ENCODE measurements at regions not wholly inside any gene's neighbourhood (a gene's known extent, or its start where the extent isn't known, plus 50 kb on each side); places are given as distances from the start of the nearest gene placed in this dataset.

GRCh38 chr17:69856946-69857345, 218.1 kb upstream of the KCNJ16 start:
- DNase-seq, result no peak

- no peak for DNase-seq
These were observed 217.6 kb upstream of the KCNJ16 start for GRCh38 chr17:69857412-69857835.

- no peak for DNase-seq
These were observed 216.6 kb upstream of the KCNJ16 start for GRCh38 chr17:69858460-69858859.

GRCh38 chr17:69860142-69860680, 214.8 kb upstream of the KCNJ16 start:
- no peak for DNase-seq

GRCh38 chr17:69864462-69864861, 210.6 kb upstream of the KCNJ16 start:
- no peak for DNase-seq

GRCh38 chr17:69869667-69870066, 205.4 kb upstream of the KCNJ16 start:
- DNase-seq, result no peak

GRCh38 chr17:69870091-69870530, 204.9 kb upstream of the KCNJ16 start:
- DNase-seq, result no peak

- DNase-seq, result no peak
These were observed 204.2 kb upstream of the KCNJ16 start for GRCh38 chr17:69870751-69871199.

GRCh38 chr17:69871318-69871717, 203.7 kb upstream of the KCNJ16 start:
- DNase-seq, result no peak

- DNase-seq, result no peak
These were observed 202.3 kb upstream of the KCNJ16 start for GRCh38 chr17:69872675-69873262.

- DNase-seq, result no peak
These were observed 200.8 kb upstream of the KCNJ16 start for GRCh38 chr17:69874175-69874670.

- DNase-seq, result no peak
These were observed 198.3 kb upstream of the KCNJ16 start for GRCh38 chr17:69876757-69877156.

GRCh38 chr17:69878661-69879060, 196.4 kb upstream of the KCNJ16 start:
- no peak for DNase-seq

GRCh38 chr17:69879576-69879975, 195.4 kb upstream of the KCNJ16 start:
- DNase-seq, result no peak

GRCh38 chr17:69880591-69881112, 194.4 kb upstream of the KCNJ16 start:
- no peak for DNase-seq

- no peak for DNase-seq
These were observed 192.7 kb upstream of the KCNJ16 start for GRCh38 chr17:69882281-69882680.

- DNase-seq, result no peak
These were observed 191.9 kb upstream of the KCNJ16 start for GRCh38 chr17:69883120-69883519.

- DNase-seq, result no peak
These were observed 190.7 kb upstream of the KCNJ16 start for GRCh38 chr17:69884356-69884755.

GRCh38 chr17:69884846-69885245, 190.2 kb upstream of the KCNJ16 start:
- no peak for DNase-seq

GRCh38 chr17:69898601-69899000, 176.4 kb upstream of the KCNJ16 start:
- DNase-seq, result no peak

- no peak for DNase-seq
These were observed 174.9 kb upstream of the KCNJ16 start for GRCh38 chr17:69900101-69900500.

- DNase-seq, result no peak
These were observed 174.2 kb upstream of the KCNJ16 start for GRCh38 chr17:69900829-69901228.

GRCh38 chr17:69906306-69906705, 168.7 kb upstream of the KCNJ16 start:
- no peak for DNase-seq

- DNase-seq, result no peak
These were observed 167.7 kb upstream of the KCNJ16 start for GRCh38 chr17:69907132-69907847.

Data from retina (tissue), 1 donor.